SKM-1 (cell line): ENCODE measurements at regions not wholly inside any gene's neighbourhood (a gene's known extent, or its start where the extent isn't known, plus 50 kb on each side); places are given as distances from the start of the nearest gene placed in this dataset.
A peak's percentile ranks its signal among the peaks of the same experiment; 100 is the strongest.

Experiments used
- DNase-seq: peaks from one replicate; lab custom pipeline; 2025; ENCODE audit not compliant: unreplicated experiment; lab: John Stamatoyannopoulos, UW

DNA sequence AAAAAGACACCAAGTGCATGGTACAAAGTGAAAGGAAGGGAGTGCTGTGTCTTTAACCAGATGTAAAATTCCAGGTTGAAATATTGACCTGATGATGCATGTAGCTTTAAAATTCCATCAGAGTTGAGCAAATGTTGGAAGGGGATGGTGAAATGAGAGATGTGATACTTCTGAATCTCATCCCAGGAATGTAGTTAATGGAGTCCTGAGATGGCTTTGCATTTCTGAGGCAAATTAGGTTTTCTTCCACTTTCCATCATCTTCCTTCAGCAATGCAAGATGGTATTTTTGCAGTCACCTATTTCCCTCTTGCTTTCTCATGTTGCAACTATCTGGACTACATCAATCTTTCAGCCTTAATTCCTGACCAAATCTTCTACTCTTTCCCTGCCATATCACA, 194.1 kb upstream of the MIR17HG start:
- DNase-seq = no peak

DNA sequence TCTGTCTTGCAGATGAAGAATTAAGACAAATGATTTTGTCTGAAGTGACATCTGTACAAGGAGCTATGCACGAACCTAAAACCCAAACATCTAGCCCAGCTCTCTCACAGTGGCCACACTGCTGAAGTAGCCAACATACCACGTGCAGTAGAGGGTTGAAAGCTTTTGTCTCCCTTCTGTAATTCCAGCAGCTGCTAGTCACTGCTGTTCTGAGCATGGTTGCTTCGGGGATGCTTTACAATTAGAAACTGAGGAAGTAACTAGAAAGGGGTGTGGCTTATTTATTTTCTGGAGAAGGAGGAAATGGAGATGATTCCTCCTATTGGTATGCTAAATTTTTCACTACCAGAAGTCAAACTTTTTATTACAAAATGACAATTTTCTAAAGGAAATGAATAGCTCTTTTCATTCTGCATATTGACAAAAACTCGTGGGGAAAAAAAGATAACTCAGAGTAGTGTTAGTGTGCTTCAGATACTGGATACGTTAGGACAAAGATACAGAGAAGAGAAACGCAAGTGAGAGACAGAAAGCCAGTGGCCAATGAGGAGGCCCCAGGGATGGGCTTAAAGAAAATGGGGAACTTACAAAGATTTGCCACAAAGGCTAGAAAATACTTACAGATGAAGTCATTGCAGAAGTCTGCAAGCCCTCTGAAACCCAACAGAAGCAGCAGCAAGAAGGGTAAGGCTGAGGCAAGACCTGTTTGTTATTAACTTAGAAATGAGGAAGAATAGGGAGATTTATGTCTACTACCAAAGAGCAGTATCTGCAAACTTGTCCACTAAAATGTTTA, 192.7 kb upstream of the MIR17HG start:
- DNase-seq = peak; percentile 92

DNA sequence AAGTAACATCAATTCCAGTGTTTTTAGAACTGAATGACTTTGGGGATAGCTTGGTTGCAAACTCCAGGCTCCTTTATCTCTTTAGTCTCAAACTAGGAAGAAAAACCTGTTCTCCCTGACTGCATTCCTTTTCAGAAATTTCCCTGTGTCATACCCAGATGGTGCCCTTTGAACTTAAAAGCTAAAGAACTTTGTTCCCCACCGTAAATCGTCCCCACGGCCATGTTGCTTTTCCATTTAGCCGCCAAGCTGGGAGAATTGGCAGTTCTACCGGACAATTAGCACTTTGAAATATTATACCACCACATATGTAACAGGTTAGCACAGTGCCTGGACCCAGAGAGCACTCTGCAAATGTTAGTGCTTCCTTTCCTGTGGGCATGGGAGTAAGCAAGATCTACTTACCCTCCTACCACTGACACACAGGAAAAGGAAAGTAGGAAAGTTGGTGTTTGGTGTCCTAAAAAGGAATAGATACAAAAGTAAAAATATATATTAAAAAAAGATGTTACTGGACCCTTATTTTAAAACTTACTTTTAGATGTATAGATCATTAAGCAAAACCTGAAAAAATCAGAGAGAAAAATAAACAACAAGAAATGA, 191.9 kb upstream of the MIR17HG start:
- no peak for DNase-seq

DNA sequence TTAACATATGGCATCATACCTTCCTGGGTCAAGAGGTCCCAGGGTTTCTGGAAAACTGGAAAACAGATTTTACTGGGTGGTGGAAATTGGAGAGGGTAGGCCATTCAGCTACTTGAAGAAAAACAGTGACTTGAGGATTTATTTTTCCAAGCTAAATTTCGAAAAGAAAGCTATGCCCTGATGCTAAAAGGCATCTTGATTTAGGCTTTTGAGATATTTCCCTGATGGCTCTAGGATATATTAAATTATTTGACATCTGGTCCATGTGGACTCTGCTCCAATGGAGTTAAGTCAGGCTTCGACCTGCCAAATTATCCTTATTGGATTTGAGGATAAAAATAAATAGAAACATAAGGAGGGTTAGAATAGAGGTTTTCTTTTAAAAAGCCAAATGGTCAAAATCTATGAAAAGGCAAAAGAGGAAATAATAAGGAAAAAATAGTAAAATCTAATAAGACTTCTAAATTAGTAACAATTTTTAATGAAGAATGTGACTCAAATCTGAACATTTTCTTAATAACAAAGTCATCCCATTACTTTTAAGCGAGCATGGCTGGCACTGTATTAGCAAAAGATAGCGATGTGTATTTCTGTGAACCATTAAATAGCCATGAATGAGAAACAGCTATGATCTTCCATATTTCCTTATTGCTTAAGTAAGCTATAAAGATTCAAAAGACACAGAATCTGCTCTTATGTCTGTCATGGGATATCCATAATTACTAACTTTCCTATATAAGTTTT, 190.0 kb upstream of the MIR17HG start:
- DNase-seq = no peak

DNA sequence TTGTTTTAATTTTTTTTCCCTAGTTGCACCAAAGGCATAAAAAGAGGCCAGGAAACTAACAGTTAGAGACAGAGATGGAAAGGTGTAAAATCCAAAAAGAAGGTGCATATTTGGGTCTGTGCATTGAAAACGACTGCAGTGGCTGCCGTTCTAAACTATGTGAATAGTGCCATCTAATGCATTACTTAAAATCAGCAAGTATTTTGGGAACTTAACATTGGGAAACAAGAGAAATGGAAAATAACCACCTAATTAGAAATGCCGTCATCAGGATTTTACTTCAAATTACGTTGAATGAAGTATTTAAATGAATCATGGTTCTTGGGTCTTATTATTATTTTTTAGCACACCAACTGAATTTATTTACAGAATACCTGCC, 189.5 kb upstream of the MIR17HG start:
- no peak for DNase-seq

DNA sequence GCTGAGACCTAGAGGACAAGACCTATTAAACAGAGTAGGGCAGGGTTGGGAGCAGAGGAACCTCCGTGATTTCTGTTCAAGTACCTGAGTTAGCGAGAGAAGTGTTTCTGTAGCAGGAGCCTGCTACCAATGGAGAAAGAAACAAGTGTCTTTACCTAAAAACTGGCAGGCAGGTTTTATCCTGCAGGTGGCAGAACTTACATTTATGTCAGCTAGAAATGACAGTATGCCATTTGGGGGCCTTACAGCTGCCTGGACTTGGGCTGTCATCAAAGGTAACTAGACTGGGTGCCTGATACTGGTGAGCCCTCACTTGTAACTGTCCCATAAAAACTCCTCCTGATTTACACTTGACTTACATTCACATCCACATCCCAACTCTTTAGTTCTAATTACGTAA, 185.3 kb upstream of the MIR17HG start:
- DNase-seq = no peak

DNA sequence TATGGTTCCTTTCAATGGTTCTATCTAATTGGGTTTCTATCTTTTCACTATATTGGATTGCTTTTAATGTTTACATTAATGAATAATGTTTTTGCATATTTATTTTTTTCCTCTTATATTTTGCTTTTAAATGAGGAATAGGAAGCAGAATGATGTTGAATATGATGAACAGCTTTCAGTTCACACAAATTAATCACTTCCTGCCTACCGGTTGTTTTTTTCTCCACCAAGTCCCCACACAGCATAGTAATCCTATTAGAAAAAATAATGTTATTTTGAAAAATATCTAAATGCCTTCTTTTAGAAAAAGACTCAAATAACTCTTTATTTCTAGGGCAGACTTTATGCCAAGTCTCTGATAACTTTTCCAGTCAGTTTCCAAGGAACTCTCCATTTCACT, 184.9 kb upstream of the MIR17HG start:
- no peak for DNase-seq

DNA sequence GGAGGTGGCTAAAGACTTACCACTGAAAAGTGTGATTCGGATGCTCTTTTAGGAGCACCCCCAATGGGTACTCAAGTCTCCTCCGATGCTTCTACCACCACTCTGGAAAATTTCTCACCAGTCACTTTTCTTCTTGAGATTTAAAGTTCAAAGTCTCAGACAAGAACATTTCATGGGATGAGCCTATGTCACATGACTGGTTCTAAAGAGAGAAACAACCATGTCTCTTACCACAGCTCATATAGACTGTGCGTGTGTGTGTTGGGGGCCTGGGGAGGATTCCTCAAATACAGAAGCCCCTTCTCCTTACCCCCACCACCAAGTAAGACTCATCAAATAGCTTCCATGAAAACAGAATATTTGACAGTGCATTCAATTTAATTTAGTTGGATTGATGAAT, 181.7 kb upstream of the MIR17HG start:
- DNase-seq = no peak

DNA sequence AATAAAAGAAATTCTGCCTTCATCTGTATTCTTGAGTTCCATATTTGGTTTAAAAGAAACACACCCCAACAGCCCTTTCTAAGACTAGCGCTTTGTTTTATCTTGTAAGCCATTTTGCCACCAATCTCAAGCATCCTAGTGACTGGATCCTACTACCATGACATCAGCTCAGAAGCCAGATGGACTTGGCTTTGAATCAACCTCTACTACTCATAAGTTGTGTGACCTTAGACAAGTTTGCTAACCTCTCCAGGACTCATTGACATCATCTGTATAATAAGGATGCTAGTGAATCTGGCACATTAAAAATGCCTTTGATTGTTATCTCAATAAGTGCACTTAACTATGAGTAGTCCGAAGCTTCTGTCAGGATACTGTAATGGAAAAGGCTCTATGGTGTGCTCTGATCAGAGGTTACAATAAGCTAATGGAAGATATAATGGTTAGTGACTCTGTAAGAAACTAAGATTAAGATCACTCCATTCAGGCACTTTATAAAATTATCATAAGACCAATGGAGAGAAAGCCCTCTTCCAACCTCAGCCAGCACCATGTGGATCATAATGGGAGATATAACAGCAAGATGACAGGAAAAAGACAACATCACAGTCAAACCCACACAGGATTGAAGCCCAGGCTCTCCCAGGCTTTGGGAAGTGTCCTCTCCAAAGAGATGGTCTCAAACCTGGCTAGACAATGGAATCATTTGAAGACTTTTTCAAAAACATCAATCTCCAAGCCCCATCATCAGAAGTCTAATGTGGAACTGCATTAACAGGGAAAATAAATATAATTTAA, 180.6 kb upstream of the MIR17HG start:
- no peak for DNase-seq

DNA sequence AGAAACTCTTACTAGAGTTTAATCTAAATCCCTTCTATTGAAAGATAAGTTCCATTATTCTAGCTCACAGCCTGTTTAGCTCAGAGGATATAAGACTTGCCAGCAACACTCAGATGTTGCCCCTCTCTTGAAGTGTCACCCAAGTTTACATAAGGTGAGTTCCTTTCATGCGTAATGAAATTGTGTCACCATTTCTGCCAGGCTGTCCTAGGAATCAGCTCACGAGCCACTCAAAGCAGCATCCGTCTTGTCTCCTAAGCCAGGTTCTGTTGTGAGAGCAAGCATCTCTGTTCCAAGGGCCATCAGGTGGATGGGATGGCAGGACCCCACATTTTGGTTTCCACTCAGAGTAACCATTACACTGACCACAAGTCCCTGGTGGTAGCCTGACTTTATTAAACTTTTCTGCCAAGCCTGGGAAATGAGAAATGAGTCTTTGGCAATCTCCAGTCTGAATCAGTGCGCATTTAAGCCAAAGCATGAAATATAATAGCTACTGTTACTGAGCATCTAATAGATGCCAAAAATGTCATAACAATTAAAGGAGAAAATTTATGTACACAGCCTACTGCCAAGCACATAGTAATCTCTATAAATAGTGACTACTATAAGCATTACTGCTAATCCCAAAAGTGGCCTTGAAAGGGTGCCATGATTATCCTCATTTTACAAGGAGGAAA, 179.6 kb upstream of the MIR17HG start:
- DNase-seq = no peak

DNA sequence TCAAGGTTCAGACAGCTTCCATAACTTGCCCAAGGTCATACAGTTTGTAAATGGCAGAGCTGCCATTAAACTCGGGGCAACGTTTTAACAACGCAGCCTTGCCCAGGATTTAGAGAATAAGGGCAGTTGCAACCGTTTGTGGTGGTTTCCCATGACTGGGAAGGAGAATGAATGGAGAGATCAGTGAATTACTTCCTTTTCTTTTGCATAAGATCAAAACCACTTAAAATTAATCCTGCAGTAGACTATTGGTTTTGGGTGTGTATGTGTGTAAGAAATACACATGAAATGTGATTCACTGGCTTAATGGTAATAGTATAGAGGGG, 179.1 kb upstream of the MIR17HG start:
- DNase-seq = no peak

DNA sequence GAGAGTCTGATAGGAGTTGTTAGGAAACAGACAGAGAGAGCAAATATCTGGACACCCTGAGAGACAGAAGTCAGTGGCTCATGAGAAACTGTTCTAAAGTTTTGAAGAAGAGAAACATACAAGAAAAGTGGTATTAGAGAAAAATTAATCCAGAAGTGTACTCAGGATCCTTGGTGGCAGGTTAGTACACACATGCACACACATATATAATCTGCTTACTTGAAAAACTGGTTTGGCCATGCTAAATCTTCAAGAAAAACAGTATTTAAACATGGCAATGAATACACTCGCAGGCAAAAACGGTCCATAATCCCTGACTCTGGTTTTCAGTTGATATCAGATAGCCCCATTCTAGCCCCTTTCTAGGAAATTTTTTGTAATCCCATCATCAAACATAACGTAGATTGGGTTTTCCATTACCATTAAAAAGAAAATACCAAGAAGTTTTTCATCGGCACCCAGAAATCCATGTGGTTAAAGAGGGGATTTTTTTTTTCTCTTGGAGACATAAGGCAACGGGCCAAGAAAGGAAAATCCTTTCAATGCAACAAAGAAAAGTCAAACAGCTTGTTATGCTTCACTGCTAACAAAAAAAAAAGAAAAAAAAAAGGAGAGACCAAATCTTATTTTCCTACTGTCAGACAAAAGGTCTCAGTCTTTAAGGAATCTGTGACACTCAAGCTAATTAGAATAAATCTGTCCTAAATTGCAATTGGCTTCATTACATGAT, 178.0 kb upstream of the MIR17HG start:
- DNase-seq = no peak

DNA sequence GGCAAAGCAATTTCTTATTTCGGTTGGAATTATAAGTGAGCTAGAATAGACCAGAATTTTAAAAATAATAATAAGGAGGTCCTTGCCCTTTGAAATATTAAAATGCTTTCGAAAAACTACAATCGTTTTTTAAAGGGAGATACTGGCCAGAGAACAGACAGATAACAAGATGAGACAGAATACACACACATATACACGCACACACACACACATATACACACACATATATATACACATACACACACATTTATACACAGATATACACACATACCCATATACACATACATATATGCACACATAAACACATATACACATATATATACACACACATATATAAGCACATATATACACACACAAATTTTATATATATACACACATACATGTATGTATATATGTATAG, 175.3 kb upstream of the MIR17HG start:
- no peak for DNase-seq

DNA sequence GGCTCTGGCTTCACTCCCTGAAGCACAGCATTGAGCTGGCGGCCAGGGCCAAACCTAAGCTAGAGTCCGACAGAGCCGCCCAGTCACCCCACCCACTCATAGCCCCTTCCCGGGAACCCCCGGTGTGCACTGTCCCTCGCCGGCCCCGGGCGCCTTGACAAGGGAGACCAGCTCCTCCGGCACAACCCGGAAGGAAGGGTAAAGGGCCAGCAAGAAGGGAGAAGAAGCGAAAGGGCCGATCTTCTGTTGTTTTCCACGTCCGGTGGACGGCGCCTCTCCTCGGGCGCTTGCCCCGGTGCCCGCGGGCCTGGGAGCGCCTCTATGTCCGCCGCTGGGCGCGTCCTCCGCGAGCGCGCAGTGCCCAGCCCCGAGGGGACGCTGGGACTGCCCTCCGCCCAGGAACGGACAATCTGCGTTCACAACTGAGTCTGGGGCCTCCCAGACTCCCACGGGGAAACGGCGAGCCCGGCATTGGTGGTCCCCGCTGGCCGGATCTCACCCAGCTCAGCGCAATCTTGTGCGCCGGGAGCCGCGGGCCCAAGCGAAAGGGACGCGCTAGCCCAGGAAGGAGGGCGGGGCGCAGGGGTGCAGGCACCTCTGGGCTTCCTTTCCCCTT, 172.5 kb upstream of the MIR17HG start:
- DNase-seq = no peak

DNA sequence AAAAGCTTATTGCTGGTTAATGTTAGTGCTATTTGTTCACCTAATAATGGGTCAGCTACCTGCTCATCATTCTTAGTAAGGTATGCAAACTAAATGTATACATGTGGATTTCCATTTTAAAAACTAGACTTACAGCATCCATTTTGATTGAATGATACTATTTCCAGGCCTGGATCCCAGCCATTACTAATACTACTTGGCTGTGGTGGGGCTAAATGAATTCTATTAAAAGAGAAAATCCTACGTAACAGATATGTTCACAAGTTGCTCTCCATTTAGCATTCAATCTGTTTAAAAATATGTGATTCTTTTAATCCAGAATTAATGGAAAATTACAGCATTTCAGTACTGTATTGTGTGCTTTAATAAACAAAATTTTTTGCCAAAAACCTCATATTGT, 169.4 kb upstream of the MIR17HG start:
- DNase-seq = no peak

DNA sequence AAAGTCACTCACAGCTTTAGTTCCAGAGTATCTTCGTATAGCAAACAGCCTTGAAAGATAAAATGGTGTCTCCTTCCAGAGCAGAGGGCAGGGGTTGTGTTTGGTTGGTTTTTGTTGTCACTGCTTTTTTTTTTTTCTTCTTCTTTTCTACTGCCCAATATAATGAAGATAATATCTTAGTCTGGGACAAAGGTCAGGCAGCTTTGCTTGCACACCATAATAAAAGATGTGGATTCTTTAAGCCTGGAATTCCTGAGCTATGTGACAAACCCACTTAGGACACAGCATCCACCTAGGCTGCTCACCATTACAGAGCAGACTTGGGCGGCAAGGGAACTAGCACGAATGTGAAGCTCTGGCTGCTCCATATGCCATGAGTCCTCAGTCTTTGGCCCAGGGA, 165.6 kb upstream of the MIR17HG start:
- no peak for DNase-seq

DNA sequence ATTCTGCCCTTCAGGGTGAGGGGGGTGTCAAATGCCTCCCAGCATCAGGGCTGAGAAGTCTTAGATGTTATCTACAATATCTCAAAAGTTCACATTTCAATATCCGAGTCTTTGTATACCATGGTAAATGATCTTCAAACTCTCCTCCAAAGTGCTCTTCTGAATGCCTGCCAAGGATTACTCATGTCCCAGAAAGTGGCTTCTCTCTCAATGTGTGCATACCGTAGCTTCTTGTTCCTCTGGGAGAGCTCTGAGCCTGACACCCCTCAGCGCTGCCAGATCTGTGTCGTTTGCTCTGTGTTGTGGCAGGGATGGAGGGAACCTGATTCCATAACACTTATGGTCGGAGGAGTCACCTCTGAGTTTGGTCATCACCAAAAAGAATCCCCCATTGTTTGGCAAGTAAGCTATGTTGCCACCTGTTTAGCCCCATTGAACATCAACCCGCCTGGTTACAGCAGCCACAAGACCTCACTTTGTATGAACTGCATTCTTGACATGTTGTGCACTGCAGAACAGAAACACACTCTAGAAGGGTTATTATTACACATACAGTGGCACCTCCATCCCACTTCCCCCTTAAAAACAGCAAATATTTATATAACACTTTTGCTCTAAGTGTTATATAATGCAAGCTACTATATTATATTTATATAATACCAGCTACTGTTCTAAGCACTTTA, 163.1 kb upstream of the MIR17HG start:
- no peak for DNase-seq

DNA sequence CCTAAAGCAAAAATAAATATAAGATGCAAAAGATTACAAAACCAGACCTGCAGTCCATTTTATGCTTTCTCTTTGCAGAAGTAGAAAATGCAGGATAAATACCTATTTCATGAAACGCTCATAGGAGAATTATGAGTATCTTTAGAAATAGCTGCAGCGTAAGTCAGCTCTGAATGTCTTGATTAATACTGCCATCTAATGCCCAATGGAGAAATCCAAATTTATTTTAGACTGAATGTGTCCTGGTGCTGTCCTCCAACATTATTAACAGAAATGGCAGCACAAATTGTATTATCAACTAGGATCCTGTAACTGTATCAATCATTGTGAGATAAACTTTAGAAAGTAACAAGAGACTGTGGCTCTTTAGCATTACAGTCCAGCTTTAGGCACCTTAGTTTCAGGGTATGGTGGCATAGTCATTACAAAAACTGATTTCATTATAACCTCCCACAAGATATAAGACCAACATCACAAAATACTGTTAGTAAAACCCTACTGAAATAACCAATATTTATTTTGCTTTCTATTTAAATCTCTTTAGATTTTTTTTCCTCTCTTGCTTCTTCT, 162.1 kb upstream of the MIR17HG start:
- no peak for DNase-seq

DNA sequence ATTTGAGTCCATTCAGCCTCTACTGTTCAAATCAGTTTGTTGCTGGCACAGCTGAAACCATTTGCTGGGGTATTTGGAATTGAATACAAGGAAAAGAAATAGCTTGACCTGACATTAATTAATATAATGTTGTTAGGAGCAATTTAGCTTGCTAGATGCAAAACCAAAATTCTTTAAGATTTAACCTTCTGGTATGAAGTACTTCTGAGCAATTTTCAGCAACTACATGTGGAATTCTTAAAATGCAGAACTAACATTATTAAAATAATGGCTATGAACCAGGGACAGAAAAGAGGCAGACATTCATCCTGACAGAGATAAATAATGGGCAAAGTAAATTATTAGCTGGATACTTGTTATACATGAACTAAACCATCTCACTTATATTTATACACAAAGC, 160.0 kb upstream of the MIR17HG start:
- DNase-seq = no peak
